HL-60 (cell line): ENCODE measurements at regions not wholly inside any gene's neighbourhood (a gene's known extent, or its start where the extent isn't known, plus 50 kb on each side); places are given as distances from the start of the nearest gene placed in this dataset.

Source experiments
- CTCF ChIP-seq: IDR thresholded peaks from one replicate; pipeline ENCODE4 v1.5.1; 2011; ENCODE audit warnings: low read length, control low read depth, inconsistent platforms; ENCODE audit not compliant: insufficient read depth
- GABPA ChIP-seq: IDR thresholded peaks from 2 replicates; pipeline ENCODE4 v1.6.1; 2012; ENCODE audit warnings: low read depth
- POLR2AphosphoS5 ChIP-seq: IDR thresholded peaks from 2 replicates; pipeline ENCODE4 v1.6.1; 2012; ENCODE audit warnings: low read depth
- SPI1 ChIP-seq: IDR thresholded peaks from 2 replicates; pipeline ENCODE4 v1.6.1; 2012; ENCODE audit warnings: low read depth, mild to moderate bottlenecking, borderline replicate concordance
- TF ChIP-seq, protein P1 (sequence below): IDR thresholded peaks from 2 replicates; pipeline ENCODE4 v1.6.1; 2012; ENCODE audit warnings: low read depth; ENCODE audit not compliant: insufficient replicate concordance

GRCh38 chr6:131379948-131380347 lies 193.1 kb upstream of the ARG1 start:
- TF ChIP-seq POLR2AphosphoS5 (no peak), CTCF (no peak), GABPA (no peak), SPI1 (no peak)
- TF ChIP-seq, protein P1, sequence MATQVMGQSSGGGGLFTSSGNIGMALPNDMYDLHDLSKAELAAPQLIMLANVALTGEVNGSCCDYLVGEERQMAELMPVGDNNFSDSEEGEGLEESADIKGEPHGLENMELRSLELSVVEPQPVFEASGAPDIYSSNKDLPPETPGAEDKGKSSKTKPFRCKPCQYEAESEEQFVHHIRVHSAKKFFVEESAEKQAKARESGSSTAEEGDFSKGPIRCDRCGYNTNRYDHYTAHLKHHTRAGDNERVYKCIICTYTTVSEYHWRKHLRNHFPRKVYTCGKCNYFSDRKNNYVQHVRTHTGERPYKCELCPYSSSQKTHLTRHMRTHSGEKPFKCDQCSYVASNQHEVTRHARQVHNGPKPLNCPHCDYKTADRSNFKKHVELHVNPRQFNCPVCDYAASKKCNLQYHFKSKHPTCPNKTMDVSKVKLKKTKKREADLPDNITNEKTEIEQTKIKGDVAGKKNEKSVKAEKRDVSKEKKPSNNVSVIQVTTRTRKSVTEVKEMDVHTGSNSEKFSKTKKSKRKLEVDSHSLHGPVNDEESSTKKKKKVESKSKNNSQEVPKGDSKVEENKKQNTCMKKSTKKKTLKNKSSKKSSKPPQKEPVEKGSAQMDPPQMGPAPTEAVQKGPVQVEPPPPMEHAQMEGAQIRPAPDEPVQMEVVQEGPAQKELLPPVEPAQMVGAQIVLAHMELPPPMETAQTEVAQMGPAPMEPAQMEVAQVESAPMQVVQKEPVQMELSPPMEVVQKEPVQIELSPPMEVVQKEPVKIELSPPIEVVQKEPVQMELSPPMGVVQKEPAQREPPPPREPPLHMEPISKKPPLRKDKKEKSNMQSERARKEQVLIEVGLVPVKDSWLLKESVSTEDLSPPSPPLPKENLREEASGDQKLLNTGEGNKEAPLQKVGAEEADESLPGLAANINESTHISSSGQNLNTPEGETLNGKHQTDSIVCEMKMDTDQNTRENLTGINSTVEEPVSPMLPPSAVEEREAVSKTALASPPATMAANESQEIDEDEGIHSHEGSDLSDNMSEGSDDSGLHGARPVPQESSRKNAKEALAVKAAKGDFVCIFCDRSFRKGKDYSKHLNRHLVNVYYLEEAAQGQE: no peak
